H9 (cell line): ENCODE measurements at regions not wholly inside any gene's neighbourhood (a gene's known extent, or its start where the extent isn't known, plus 50 kb on each side); places are given as distances from the start of the nearest gene placed in this dataset.
A peak's percentile ranks its signal among the peaks of the same experiment; 100 is the strongest.

Source experiments
- DNase-seq: peaks from one replicate; pipeline ENCODE4 v3.0.0-alpha.2; 2017
- H2AFZ ChIP-seq: one replicate; pipeline ENCODE4 v1.6.1; 2013; ENCODE audit warnings: mild to moderate bottlenecking, low read length, control low read depth, moderate library complexity
- H2AK5ac ChIP-seq: 2 replicates; pipeline ENCODE4 v1.6.1; 2013; ENCODE audit warnings: low read length, control low read depth, mixed read lengths; ENCODE audit not compliant: insufficient read length
- H2BK120ac ChIP-seq: one replicate; pipeline ENCODE4 v1.6.1; 2013; ENCODE audit warnings: low read depth, mild to moderate bottlenecking, low read length, control low read depth, inconsistent platforms; ENCODE audit not compliant: poor library complexity, severe bottlenecking
- H2BK12ac ChIP-seq: 2 replicates; pipeline ENCODE4 v1.6.1; 2013; ENCODE audit warnings: low read length, control low read depth, mixed read lengths, low read depth; ENCODE audit not compliant: insufficient read length
- H2BK15ac ChIP-seq: 2 replicates; pipeline ENCODE4 v1.6.1; 2013; ENCODE audit warnings: low read depth, low read length, control low read depth
- H2BK20ac ChIP-seq: one replicate; pipeline ENCODE4 v1.6.1; 2013; ENCODE audit warnings: low read depth, mild to moderate bottlenecking, low read length, control low read depth, inconsistent platforms; ENCODE audit not compliant: poor library complexity, severe bottlenecking
- H2BK5ac ChIP-seq: 2 replicates; pipeline ENCODE4 v1.6.1; 2013; ENCODE audit warnings: low read length, control low read depth, mixed read lengths; ENCODE audit not compliant: insufficient read length
- H3K14ac ChIP-seq: 2 replicates; pipeline ENCODE4 v1.6.1; 2013; ENCODE audit warnings: low read length, control low read depth; ENCODE audit not compliant: insufficient read depth
- H3K18ac ChIP-seq: 2 replicates; pipeline ENCODE4 v1.6.1; 2013; ENCODE audit warnings: low read depth, mild to moderate bottlenecking, mixed read lengths, low read length, control low read depth; ENCODE audit not compliant: insufficient read length
- H3K23ac ChIP-seq: 2 replicates; pipeline ENCODE4 v1.6.1; 2013; ENCODE audit warnings: low read length, control low read depth, mixed read lengths, low read depth; ENCODE audit not compliant: insufficient read length
- H3K23me2 ChIP-seq: 2 replicates; pipeline ENCODE4 v1.6.1; 2013; ENCODE audit warnings: low read depth, mild to moderate bottlenecking, mixed read lengths, low read length, control low read depth; ENCODE audit not compliant: insufficient read length, poor library complexity, severe bottlenecking
- H3K27ac ChIP-seq: 2 replicates; pipeline ENCODE4 v1.5.1; 2013; ENCODE audit warnings: low read length, control low read depth, mixed read lengths, low read depth; ENCODE audit not compliant: insufficient read length
- H3K27me3 ChIP-seq: 2 replicates; pipeline ENCODE4 v1.6.1; 2013; ENCODE audit warnings: low read length, control low read depth, inconsistent platforms; ENCODE audit not compliant: insufficient read depth
- H3K4ac ChIP-seq: 2 replicates; pipeline ENCODE4 v1.6.1; 2013; ENCODE audit warnings: low read depth, mild to moderate bottlenecking, control low read depth, inconsistent platforms, low read length, moderate library complexity
- H3K4me1 ChIP-seq: 2 replicates; pipeline ENCODE4 v1.6.1; 2013; ENCODE audit warnings: low read length, control low read depth, inconsistent platforms; ENCODE audit not compliant: insufficient read depth
- H3K4me2 ChIP-seq: 2 replicates; pipeline ENCODE4 v1.6.1; 2013; ENCODE audit warnings: low read length, control low read depth, mixed read lengths; ENCODE audit not compliant: insufficient read length, insufficient read depth
- H3K56ac ChIP-seq: 2 replicates; pipeline ENCODE4 v1.6.1; 2013; ENCODE audit warnings: low read depth, mild to moderate bottlenecking, mixed read lengths, low read length, control low read depth; ENCODE audit not compliant: insufficient read length
- H3K79me1 ChIP-seq: 2 replicates; pipeline ENCODE4 v1.6.1; 2013; ENCODE audit warnings: low read depth, mild to moderate bottlenecking, moderate library complexity, low read length, control low read depth, inconsistent platforms; ENCODE audit not compliant: insufficient read depth, poor library complexity, severe bottlenecking
- H3K79me2 ChIP-seq: 2 replicates; pipeline ENCODE4 v1.6.1; 2013; ENCODE audit warnings: low read length, control low read depth, inconsistent platforms; ENCODE audit not compliant: insufficient read depth
- H3K9ac ChIP-seq: 2 replicates; pipeline ENCODE4 v1.6.1; 2013; ENCODE audit warnings: low read length, control low read depth, mixed read lengths; ENCODE audit not compliant: insufficient read length; ENCODE audit errors: extremely low read depth
- H3K9me3 ChIP-seq: one replicate; pipeline ENCODE4 v1.6.1; 2013; ENCODE audit warnings: low read depth, low read length, inconsistent platforms; ENCODE audit not compliant: control insufficient read depth
- H3T11ph ChIP-seq: one replicate; pipeline ENCODE4 v1.6.1; 2013; ENCODE audit warnings: mild to moderate bottlenecking, low read length, control low read depth, inconsistent platforms
- H4K20me1 ChIP-seq: one replicate; pipeline ENCODE4 v1.6.1; 2013; ENCODE audit not compliant: control insufficient read depth, insufficient read length, insufficient read depth
- H4K5ac ChIP-seq: 2 replicates; pipeline ENCODE4 v1.6.1; 2013; ENCODE audit warnings: low read depth, mild to moderate bottlenecking, mixed read lengths, low read length, control low read depth; ENCODE audit not compliant: insufficient read length
- H4K8ac ChIP-seq: replicated peaks from 2 replicates; pipeline ENCODE4 v1.6.1; 2013; ENCODE audit warnings: low read length, control low read depth, mixed read lengths, low read depth; ENCODE audit not compliant: insufficient read length
- H4K91ac ChIP-seq: 2 replicates; pipeline ENCODE4 v1.6.1; 2013; ENCODE audit warnings: low read depth, mild to moderate bottlenecking, moderate library complexity, mixed read lengths, low read length, control low read depth; ENCODE audit not compliant: insufficient read length
- H3K27ac Mint-ChIP-seq, 3 experiments: 2 replicates in 2 of 3; 3 replicates in 1 of 3; pipeline ENCODE4 v1.8.0; 2020 to 2021; ENCODE audit warnings: mixed read lengths in 3 of 3, mild to moderate bottlenecking in 1 of 3, moderate library complexity in 1 of 3
- H3K27me3 Mint-ChIP-seq: 2 replicates; pipeline ENCODE4 v1.8.0; 2021; ENCODE audit warnings: low read depth, mild to moderate bottlenecking, moderate library complexity, mixed read lengths
- H3K36me3 Mint-ChIP-seq, 3 experiments: 2 replicates in 2 of 3; 3 replicates in 1 of 3; pipeline ENCODE4 v1.8.0; 2020 to 2021; ENCODE audit warnings: low read depth in 3 of 3, mixed read lengths in 3 of 3; ENCODE audit not compliant: insufficient read depth in 1 of 3
- H3K4me1 Mint-ChIP-seq, 2 experiments: 2 replicates each; pipeline ENCODE4 v1.8.0; 2020; ENCODE audit warnings: mixed read lengths in 2 of 2
- H3K4me3 Mint-ChIP-seq, 2 experiments: 2 replicates in 1 of 2; 3 replicates in 1 of 2; pipeline ENCODE4 v1.8.0; 2020 to 2021; ENCODE audit warnings: mild to moderate bottlenecking in 2 of 2, mixed read lengths in 2 of 2, moderate library complexity in 1 of 2
- H3K9me3 Mint-ChIP-seq, 2 experiments: 2 replicates in 1 of 2; 3 replicates in 1 of 2; pipeline ENCODE4 v1.8.0; 2020; ENCODE audit warnings: mild to moderate bottlenecking in 2 of 2, mixed read lengths in 2 of 2, moderate library complexity in 1 of 2
- TF ChIP-seq, protein P1 (sequence below): fragments of 200-600 bp; sonication (generic); conservative IDR thresholded peaks from 3 replicates; pipeline ENCODE4 v1.8.0; 2021; ENCODE audit warnings: antibody characterized with exemption, mild to moderate bottlenecking

DNA sequence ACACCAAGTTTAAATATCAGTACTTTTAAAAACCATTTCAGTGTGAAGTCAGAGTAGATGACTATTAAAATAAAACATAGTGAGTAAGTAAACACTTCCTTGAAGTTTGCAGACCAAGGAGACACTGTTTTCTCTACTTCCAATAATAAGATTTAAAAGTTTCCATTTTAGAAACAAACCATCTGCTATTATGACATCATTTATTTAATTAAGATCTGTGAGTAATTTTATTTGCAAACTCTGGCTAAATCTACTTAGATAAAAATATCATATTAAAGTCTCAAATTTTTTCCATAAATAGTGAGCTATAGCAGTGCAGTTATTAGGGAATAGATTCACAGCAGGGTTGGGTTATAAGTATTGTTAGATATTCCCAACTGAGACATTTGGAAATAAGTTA lies 1267.0 kb upstream of the FLRT2 start:
- Histone ChIP-seq H3K79me1 (no peaks in the 10 kb centered on the region), H3K23ac (no peak overlapping the region), H4K8ac (no peak overlapping the region), H3K23me2 (no peaks in the 10 kb centered on the region), H3K27me3 (no peaks in the 10 kb centered on the region), H2AFZ (no peak overlapping the region), H4K20me1 (no peaks in the 10 kb centered on the region), H2BK120ac (no peak overlapping the region), H2BK20ac (no peak overlapping the region), H3K14ac (no peak overlapping the region), H3K18ac (no peak overlapping the region), H2BK15ac (no peak overlapping the region), H3K4ac (no peak overlapping the region), H3K9me3 (no peaks in the 10 kb centered on the region), H4K91ac (no peak overlapping the region), H3K4me1 (no peaks in the 10 kb centered on the region), H3K56ac (no peak overlapping the region), H3K27ac (no peak overlapping the region), H3K4me2 (no peak overlapping the region), H2AK5ac (no peak overlapping the region), H3T11ph (no peak overlapping the region), H3K79me2 (no peaks in the 10 kb centered on the region), H2BK5ac (no peak overlapping the region), H2BK12ac (no peak overlapping the region), H3K9ac (no peak overlapping the region), H4K5ac (no peak overlapping the region)
- Mint-ChIP-seq H3K9me3 (peaks cover 4% of the 10 kb centered on the region in 2 experiments; a peak in 1 of 5 replicates), H3K27ac (peak overlapping the region in 1 of 3 experiments; percentile 14; a peak in 1 of 7 replicates), H3K36me3 (no peaks in the 10 kb centered on the region; a peak in 1 of 7 replicates), H3K4me3 (no peak overlapping the region), H3K4me1 (no peaks in the 10 kb centered on the region), H3K27me3 (no peaks in the 10 kb centered on the region)
- TF ChIP-seq, protein P1, sequence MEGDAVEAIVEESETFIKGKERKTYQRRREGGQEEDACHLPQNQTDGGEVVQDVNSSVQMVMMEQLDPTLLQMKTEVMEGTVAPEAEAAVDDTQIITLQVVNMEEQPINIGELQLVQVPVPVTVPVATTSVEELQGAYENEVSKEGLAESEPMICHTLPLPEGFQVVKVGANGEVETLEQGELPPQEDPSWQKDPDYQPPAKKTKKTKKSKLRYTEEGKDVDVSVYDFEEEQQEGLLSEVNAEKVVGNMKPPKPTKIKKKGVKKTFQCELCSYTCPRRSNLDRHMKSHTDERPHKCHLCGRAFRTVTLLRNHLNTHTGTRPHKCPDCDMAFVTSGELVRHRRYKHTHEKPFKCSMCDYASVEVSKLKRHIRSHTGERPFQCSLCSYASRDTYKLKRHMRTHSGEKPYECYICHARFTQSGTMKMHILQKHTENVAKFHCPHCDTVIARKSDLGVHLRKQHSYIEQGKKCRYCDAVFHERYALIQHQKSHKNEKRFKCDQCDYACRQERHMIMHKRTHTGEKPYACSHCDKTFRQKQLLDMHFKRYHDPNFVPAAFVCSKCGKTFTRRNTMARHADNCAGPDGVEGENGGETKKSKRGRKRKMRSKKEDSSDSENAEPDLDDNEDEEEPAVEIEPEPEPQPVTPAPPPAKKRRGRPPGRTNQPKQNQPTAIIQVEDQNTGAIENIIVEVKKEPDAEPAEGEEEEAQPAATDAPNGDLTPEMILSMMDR, result no peak
- DNase-seq, result no peak
